Vagina (tissue), 2 donors: ENCODE measurements at regions not wholly inside any gene's neighbourhood (a gene's known extent, or its start where the extent isn't known, plus 50 kb on each side); places are given as distances from the start of the nearest gene placed in this dataset.

Experiments
- DNase-seq, 2 donors: peaks; one replicate each; pipeline ENCODE4 v3.0.0-alpha.2; 2017; ENCODE audit errors: extremely low spot score in 2 of 2
- H3K27ac ChIP-seq: fragments of 200-600 bp; sonication (generic); one replicate; pipeline ENCODE4 v1.5.1; 2019
- H3K27me3 ChIP-seq: fragments of 200-600 bp; sonication (generic); one replicate; pipeline ENCODE4 v1.5.1; 2019
- H3K36me3 ChIP-seq, 2 donors: fragments of 200-600 bp; sonication (generic); one replicate each; pipeline ENCODE4 v1.5.1; 2017 to 2019
- H3K4me1 ChIP-seq: fragments of 200-600 bp; sonication (generic); one replicate; pipeline ENCODE4 v1.5.1; 2019
- H3K4me3 ChIP-seq, 2 donors: fragments of 200-600 bp; sonication (generic); 1 replicate in 1 of 2; 2 replicates in 1 of 2; pipeline ENCODE4 v1.5.1; 2016 to 2019
- H3K9me3 ChIP-seq: fragments of 200-600 bp; sonication (generic); one replicate; pipeline ENCODE4 v1.5.1; 2019
- POLR2A ChIP-seq, 2 donors: fragments of 450-650 bp; IDR thresholded peaks; one replicate each; pipeline ENCODE4 v1.6.1; 2017; ENCODE audit warnings: antibody characterized with exemption in 2 of 2, mild to moderate bottlenecking in 2 of 2, moderate library complexity in 2 of 2
- POLR2AphosphoS5 ChIP-seq, 2 donors: sonication (generic); formaldehyde crosslinking; IDR thresholded peaks; one replicate each; pipeline ENCODE4 v1.9.0; 2017; ENCODE audit warnings: antibody characterized with exemption in 2 of 2, mild to moderate bottlenecking in 2 of 2, low read depth in 1 of 2; ENCODE audit not compliant: insufficient read depth in 1 of 2
- intact Hi-C: fragments of 100-400 bp; cut with DNase I; formaldehyde crosslinking; loops from one replicate; pipeline ENCODE4 v1.15.1; 2023
- TF ChIP-seq, protein P1 (sequence below), 3 experiments: fragments of 450-650 bp in 2 of 3; fragments of 200-600 bp in 1 of 3; sonication (generic) in 1 of 3; IDR thresholded peaks; one replicate each; pipeline ENCODE4 v1.5.1; 2017 to 2019; ENCODE audit warnings: antibody characterized with exemption in 3 of 3, mild to moderate bottlenecking in 2 of 3, moderate library complexity in 2 of 3

DNA sequence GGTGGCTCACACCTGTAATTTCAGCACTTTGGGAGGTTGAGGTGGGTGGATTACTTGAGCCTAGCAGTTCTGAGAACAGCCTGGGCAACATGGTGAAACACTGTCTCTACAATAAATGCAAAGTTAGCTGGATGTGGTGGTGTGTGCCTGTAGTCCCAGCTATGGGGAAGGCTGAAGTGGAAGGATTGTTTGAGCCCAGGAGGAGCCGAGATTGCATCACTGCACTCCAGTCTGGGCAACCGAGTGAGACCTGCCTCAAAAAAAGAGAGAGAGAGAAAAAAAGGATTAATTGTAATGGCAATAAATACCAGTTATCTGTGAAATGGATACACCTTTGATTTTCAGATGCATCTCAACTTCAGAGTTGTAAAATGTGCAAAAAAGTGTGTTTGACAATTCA, 58.8 kb downstream of the SPRY1 start:
- no peaks in the 10 kb centered on the region for H3K9me3 ChIP-seq
- intact Hi-C loops = no loop called here
- H3K27ac ChIP-seq = no peak overlapping the region
- TF ChIP-seq, protein P1, sequence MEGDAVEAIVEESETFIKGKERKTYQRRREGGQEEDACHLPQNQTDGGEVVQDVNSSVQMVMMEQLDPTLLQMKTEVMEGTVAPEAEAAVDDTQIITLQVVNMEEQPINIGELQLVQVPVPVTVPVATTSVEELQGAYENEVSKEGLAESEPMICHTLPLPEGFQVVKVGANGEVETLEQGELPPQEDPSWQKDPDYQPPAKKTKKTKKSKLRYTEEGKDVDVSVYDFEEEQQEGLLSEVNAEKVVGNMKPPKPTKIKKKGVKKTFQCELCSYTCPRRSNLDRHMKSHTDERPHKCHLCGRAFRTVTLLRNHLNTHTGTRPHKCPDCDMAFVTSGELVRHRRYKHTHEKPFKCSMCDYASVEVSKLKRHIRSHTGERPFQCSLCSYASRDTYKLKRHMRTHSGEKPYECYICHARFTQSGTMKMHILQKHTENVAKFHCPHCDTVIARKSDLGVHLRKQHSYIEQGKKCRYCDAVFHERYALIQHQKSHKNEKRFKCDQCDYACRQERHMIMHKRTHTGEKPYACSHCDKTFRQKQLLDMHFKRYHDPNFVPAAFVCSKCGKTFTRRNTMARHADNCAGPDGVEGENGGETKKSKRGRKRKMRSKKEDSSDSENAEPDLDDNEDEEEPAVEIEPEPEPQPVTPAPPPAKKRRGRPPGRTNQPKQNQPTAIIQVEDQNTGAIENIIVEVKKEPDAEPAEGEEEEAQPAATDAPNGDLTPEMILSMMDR (IDR thresholded peaks at IDR 0.05) = no peak
- TF ChIP-seq POLR2AphosphoS5 (IDR thresholded peaks at IDR 0.05; ENCODE audit: insufficient read depth in 1 of 2, low read depth in 1 of 2) (no peak), POLR2A (IDR thresholded peaks at IDR 0.05) (no peak)
- H3K36me3 ChIP-seq = no peaks in the 10 kb centered on the region
- no peaks in the 10 kb centered on the region for H3K27me3 ChIP-seq
- no peak for DNase-seq
- H3K4me1 ChIP-seq = no peaks in the 10 kb centered on the region
- H3K4me3 ChIP-seq = no peak overlapping the region

- TF ChIP-seq, protein P1 (IDR thresholded peaks at IDR 0.05) = no peak
- TF ChIP-seq POLR2A (IDR thresholded peaks at IDR 0.05) (no peak), POLR2AphosphoS5 (IDR thresholded peaks at IDR 0.05; ENCODE audit: insufficient read depth in 1 of 2, low read depth in 1 of 2) (no peak)
- H3K9me3 ChIP-seq = no peaks in the 10 kb centered on the region
- no peak overlapping the region for H3K4me3 ChIP-seq
- DNase-seq = no peak
- H3K27ac ChIP-seq = no peak overlapping the region
- no peaks in the 10 kb centered on the region for H3K27me3 ChIP-seq
- no peaks in the 10 kb centered on the region for H3K36me3 ChIP-seq
- intact Hi-C loops = no loop called here
- no peaks in the 10 kb centered on the region for H3K4me1 ChIP-seq
These were observed 65.4 kb downstream of the SPRY1 start for GRCh38 chr4:123462007-123462406.

- H3K36me3 ChIP-seq = no peaks in the 10 kb centered on the region
- no peak for DNase-seq
- no peak overlapping the region for H3K27ac ChIP-seq
- TF ChIP-seq, protein P1 (IDR thresholded peaks at IDR 0.05) = no peak
- TF ChIP-seq POLR2AphosphoS5 (IDR thresholded peaks at IDR 0.05; ENCODE audit: insufficient read depth in 1 of 2, low read depth in 1 of 2) (no peak), POLR2A (IDR thresholded peaks at IDR 0.05) (no peak)
- H3K27me3 ChIP-seq = no peaks in the 10 kb centered on the region
- H3K4me3 ChIP-seq = no peak overlapping the region
- H3K9me3 ChIP-seq = no peaks in the 10 kb centered on the region
- intact Hi-C loops = no loop called here
- no peaks in the 10 kb centered on the region for H3K4me1 ChIP-seq
These were observed 67.3 kb downstream of the SPRY1 start for GRCh38 chr4:123463869-123464268.

GRCh38 chr4:123465416-123465815, 68.8 kb downstream of the SPRY1 start:
- no peaks in the 10 kb centered on the region for H3K9me3 ChIP-seq
- no peaks in the 10 kb centered on the region for H3K27me3 ChIP-seq
- H3K4me3 ChIP-seq = no peak overlapping the region
- no peaks in the 10 kb centered on the region for H3K4me1 ChIP-seq
- no peaks in the 10 kb centered on the region for H3K36me3 ChIP-seq
- DNase-seq = no peak
- no peak overlapping the region for H3K27ac ChIP-seq
- intact Hi-C loops = no loop called here
- TF ChIP-seq POLR2AphosphoS5 (IDR thresholded peaks at IDR 0.05; ENCODE audit: insufficient read depth in 1 of 2, low read depth in 1 of 2) = no peak
- TF ChIP-seq, protein P1 (IDR thresholded peaks at IDR 0.05) = no peak
- no peak for TF ChIP-seq POLR2A (IDR thresholded peaks at IDR 0.05)

- no peak overlapping the region for H3K27ac ChIP-seq
- no peak for TF ChIP-seq POLR2AphosphoS5 (IDR thresholded peaks at IDR 0.05; ENCODE audit: insufficient read depth in 1 of 2, low read depth in 1 of 2)
- TF ChIP-seq, protein P1 (IDR thresholded peaks at IDR 0.05) = no peak
- no peaks in the 10 kb centered on the region for H3K4me1 ChIP-seq
- no peaks in the 10 kb centered on the region for H3K9me3 ChIP-seq
- no peaks in the 10 kb centered on the region for H3K27me3 ChIP-seq
- H3K4me3 ChIP-seq = no peak overlapping the region
- intact Hi-C loops = no loop called here
- DNase-seq = no peak
- H3K36me3 ChIP-seq = no peaks in the 10 kb centered on the region
These were observed 69.6 kb downstream of the SPRY1 start for GRCh38 chr4:123466080-123466785.
